Caki2 (cell line): ENCODE measurements at regions not wholly inside any gene's neighbourhood (a gene's known extent, or its start where the extent isn't known, plus 50 kb on each side); places are given as distances from the start of the nearest gene placed in this dataset.
"Not testable (repeated sequence)": the region's sequence is repeated elsewhere in the genome, so short reads cannot be mapped to it uniquely, and the experiment has no call there.

Experiments
- DNase-seq: peaks from one replicate; pipeline ENCODE4 v3.0.0-alpha.2; 2015; ENCODE audit warnings: low read depth
- in situ Hi-C: cut with HindIII; loops from 2 replicates; pipeline ENCODE4 v1.10.0; 2016; ENCODE audit warnings: low sequenced_read_pairs, low pct_unique_long_range_greater_than_20kb, mixed read lengths

DNA sequence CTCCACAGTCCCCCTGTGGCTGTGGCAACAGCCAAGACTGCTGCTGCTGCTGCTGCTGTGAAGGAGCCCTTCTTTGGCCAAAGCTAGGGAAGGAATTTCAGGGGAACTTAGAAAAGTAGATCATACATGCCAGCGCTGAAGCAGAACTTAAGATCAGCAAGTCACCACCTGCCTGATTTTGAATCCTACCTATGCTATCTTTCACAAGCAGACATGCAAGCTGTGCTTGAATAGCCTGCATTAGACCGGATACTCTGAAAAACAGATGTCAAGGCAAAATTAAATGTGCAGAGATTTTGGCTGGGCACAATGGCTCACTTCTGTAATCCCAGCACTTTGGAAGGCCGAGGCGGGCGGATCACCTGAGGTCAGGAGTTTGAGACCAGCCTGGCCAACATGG is 99.3 kb upstream of the ZNF366 start:
- in situ Hi-C loops = no loop called here
- DNase-seq = no peak

- no peak for DNase-seq
- in situ Hi-C loops = no loop called here
These were observed 98.4 kb upstream of the ZNF366 start for GRCh38 chr5:72605632-72606031.

- in situ Hi-C loops = no loop called here
- no peak for DNase-seq
These were observed 97.6 kb upstream of the ZNF366 start for GRCh38 chr5:72604798-72605154.

DNA sequence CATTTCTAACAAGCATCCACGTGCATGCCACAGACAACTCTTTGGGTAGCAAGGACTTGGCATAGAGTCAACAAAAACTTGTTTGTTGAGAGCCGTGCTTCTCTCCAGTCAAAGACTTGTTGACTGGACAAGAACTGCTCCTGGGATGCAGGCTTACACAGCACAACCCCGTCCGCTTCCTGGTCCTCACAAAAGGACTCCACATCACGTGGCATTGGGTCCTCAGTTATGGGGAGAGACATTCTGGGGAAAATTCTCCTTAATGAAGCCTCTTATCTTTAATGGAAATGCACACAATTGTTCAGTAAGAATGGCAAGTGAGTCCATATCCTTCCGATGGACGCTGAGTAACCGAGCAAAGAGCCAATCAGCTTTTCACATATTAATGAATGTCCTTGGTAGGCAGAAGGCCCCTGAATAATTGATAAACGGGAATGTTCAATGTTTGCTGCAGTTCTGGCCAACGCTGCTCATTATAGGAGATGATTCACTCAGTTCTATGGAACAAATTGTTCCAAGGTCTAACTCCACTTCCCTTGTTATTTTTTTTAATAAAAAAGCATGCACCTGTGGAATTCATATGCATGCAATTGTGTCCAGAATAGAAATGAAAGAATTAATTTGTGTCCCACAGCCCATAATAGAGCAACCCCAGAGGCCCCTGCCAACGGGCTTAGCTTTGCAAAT is 97.0 kb upstream of the ZNF366 start:
- in situ Hi-C loops = no loop called here

GRCh38 chr5:72602696-72603685 is 95.8 kb upstream of the ZNF366 start:
- DNase-seq = no peak
- in situ Hi-C loops = no loop called here

More for the DNA sequence above, 97.0 kb upstream of the ZNF366 start:
- no peak for DNase-seq

- DNase-seq = no peak
- in situ Hi-C loops = no loop called here
These were observed 94.7 kb upstream of the ZNF366 start for GRCh38 chr5:72601861-72602260.

- in situ Hi-C loops = no loop called here
- DNase-seq = peak; percentile 66
These were observed 93.3 kb upstream of the ZNF366 start for GRCh38 chr5:72600391-72600981.

GRCh38 chr5:72599519-72600370 is 92.5 kb upstream of the ZNF366 start:
- in situ Hi-C loops = no loop called here
- peak; percentile 41 for DNase-seq

DNA sequence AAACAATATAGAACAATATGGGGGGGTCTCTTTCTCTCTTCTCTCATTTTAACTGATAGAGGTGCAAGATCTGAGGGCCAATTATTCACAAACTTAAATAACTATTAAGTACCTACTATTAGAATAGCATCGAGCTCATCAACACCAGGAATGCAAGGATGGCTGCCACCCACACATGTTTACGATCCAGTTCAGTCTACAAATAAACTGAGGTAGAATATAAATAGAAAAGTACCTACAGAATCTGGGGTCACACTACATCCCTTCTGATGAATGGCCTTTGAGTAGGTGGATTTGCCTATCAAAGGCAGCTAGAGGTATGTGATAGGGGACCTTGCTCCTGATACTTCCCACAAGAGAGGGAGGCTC is 91.8 kb upstream of the ZNF366 start:
- no peak for DNase-seq
- in situ Hi-C loops = no loop called here

DNA sequence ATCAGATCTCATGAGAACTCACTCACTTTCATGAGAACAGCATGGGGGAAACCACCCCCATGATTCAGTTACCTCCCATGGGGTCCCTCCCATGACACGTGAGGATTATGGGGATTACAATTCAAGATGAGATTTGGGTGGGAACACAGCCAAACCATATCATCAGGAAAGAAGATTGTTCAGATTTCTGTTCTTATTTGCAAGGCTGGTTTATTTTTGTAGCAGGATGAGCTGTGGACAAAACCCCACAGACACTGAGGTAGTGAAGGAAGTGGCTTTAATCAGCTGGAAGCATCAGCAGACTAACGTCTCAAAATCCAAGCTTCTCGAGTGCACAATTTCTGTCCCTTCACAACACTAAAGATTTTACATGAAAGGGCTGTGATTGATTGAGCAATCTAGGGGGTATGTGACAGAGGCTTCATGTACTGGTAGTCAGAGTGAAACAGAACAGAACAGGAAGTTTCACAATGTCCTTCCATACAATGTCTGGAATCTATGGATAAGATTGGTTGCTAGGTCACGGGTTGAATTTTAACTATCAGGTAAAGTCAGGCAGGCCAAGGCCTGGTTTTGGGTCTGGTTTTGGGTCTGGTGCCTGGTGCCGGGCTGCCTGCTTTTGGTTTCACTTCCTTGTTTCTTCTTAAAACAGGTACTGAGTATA is 91.3 kb upstream of the ZNF366 start:
- DNase-seq = no peak
- in situ Hi-C loops = no loop called here

- peak; percentile 44 for DNase-seq
- in situ Hi-C loops = no loop called here
These were observed 90.3 kb upstream of the ZNF366 start for GRCh38 chr5:72597456-72597948.

DNA sequence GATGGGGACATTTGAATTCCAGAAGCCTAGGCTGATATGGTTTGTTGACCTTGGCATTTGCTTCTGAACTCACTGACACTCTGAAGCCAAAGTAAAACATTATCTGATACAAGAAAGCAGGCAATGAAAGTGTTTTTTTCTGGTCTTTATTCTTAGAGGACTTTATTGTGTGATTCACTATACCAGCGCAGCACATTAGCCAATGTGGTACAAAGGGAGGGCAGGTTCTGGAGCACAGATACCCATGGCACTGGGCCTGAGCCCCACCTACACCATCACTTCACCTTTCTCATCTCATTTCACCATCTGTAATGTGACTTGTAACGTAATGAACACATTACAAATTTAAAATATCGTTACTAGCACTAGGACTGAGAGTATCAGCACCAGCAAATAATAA is 89.7 kb upstream of the ZNF366 start:
- in situ Hi-C loops = no loop called here
- no peak for DNase-seq

- in situ Hi-C loops = no loop called here
- DNase-seq = no peak
These were observed 81.4 kb upstream of the ZNF366 start for GRCh38 chr5:72588640-72589039.

- in situ Hi-C loops = no loop called here
- DNase-seq = no peak
These were observed 80.6 kb upstream of the ZNF366 start for GRCh38 chr5:72587661-72588308.

- in situ Hi-C loops = no loop called here
- DNase-seq = no peak
These were observed 79.7 kb upstream of the ZNF366 start for GRCh38 chr5:72586788-72587530.

- DNase-seq = peak; percentile 22
- in situ Hi-C loops = no loop called here
These were observed 77.3 kb upstream of the ZNF366 start for GRCh38 chr5:72584466-72584865.

DNA sequence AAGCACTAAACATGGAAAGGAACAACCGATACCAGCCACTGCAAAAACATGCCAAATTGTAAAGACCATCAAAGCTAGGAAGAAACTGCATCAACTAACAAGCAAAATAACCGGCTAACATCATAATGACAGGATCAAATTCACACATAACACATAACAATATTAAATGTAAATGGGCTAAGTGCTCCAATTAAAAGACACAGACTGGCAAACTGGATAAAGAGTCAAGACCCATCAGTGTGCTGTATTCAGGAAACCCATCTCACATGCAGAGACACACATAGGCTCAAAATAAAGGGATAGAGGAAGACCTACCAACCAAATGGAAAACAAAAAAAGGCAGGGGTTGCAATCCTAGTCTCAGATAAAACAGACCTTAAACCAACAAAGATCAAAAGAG is 72.1 kb upstream of the ZNF366 start:
- in situ Hi-C loops = not testable (repeated sequence)

More for the DNA sequence above, 72.1 kb upstream of the ZNF366 start:
- DNase-seq = not testable (repeated sequence)
